Esophagus squamous epithelium (tissue), 4 donors: ENCODE measurements at regions not wholly inside any gene's neighbourhood (a gene's known extent, or its start where the extent isn't known, plus 50 kb on each side); places are given as distances from the start of the nearest gene placed in this dataset.

Experiments
- CTCF ChIP-seq, 6 experiments: fragments of 450-650 bp in 4 of 6; fragments of 200-600 bp in 2 of 6; sonication (generic) in 2 of 6; IDR thresholded peaks; one replicate each; pipeline ENCODE4 v1.5.1; 2016 to 2019; ENCODE audit warnings: antibody characterized with exemption in 6 of 6, mild to moderate bottlenecking in 4 of 6, moderate library complexity in 4 of 6
- POLR2A ChIP-seq, 4 donors: fragments of 450-650 bp; IDR thresholded peaks; one replicate each; pipeline ENCODE4 v1.6.1; 2017; ENCODE audit warnings: antibody characterized with exemption in 4 of 4, mild to moderate bottlenecking in 4 of 4, moderate library complexity in 3 of 4

GRCh38 chr21:35641271-35642016, 418.9 kb downstream of the SETD4 start:
- TF ChIP-seq CTCF (IDR thresholded peaks at IDR 0.05), result no peak
- no peak for TF ChIP-seq POLR2A (IDR thresholded peaks at IDR 0.05)
